A673 (cell line): ENCODE measurements at regions not wholly inside any gene's neighbourhood (a gene's known extent, or its start where the extent isn't known, plus 50 kb on each side); places are given as distances from the start of the nearest gene placed in this dataset.

Experiments
- BruUV-seq: library from RNA; stranded (reverse); fragments of 400-500 nt; replicated peaks from 2 replicates; lab custom pipeline; 2021; lab: Mats Ljungman, UMichigan
- CTCF ChIA-PET: fragments of 300-600 bp; sonication (Branson Sonifier 250); formaldehyde crosslinking; loops from one replicate; lab custom pipeline; 2022; ENCODE audit warnings: antibody characterized with exemption; lab: Charles Lee
- POLR2A ChIA-PET: fragments of 300-600 bp; sonication (Branson Sonifier 250); formaldehyde crosslinking; loops from one replicate; lab custom pipeline; 2022; ENCODE audit warnings: antibody characterized with exemption; ENCODE audit not compliant: low non-redundant PET; lab: Charles Lee
- DNase-seq: peaks from one replicate; pipeline ENCODE4 v3.0.0-alpha.2; 2015; ENCODE audit warnings: low spot score
- H3K27ac ChIP-seq: fragments of 200-600 bp; sonication (generic); 2 replicates; pipeline ENCODE4 v1.5.1; 2016; ENCODE audit warnings: mixed run types, low read depth, mild to moderate bottlenecking, mixed read lengths, antibody characterized with exemption, low read length; ENCODE audit not compliant: poor library complexity, severe bottlenecking
- H3K27me3 ChIP-seq: fragments of 200-600 bp; sonication (generic); replicated peaks from 2 replicates; pipeline ENCODE4 v1.6.1; 2017; ENCODE audit warnings: mixed run types, low read depth, mild to moderate bottlenecking, mixed read lengths, antibody characterized with exemption, low read length; ENCODE audit not compliant: insufficient read depth, poor library complexity
- H3K36me3 ChIP-seq: fragments of 200-600 bp; sonication (generic); 2 replicates; pipeline ENCODE4 v1.6.1; 2016; ENCODE audit warnings: mixed run types, mild to moderate bottlenecking, mixed read lengths, antibody characterized with exemption, low read length; ENCODE audit not compliant: insufficient read depth, poor library complexity, severe bottlenecking
- H3K4me1 ChIP-seq: fragments of 200-600 bp; sonication (generic); 2 replicates; pipeline ENCODE4 v1.6.1; 2017; ENCODE audit warnings: mixed run types, mild to moderate bottlenecking, mixed read lengths, antibody characterized with exemption, low read length; ENCODE audit not compliant: insufficient read depth, poor library complexity, severe bottlenecking
- H3K4me3 ChIP-seq: fragments of 200-600 bp; sonication (generic); 2 replicates; pipeline ENCODE4 v1.5.1; 2016; ENCODE audit warnings: low read depth, mixed run types, mild to moderate bottlenecking, mixed read lengths, low read length; ENCODE audit not compliant: poor library complexity, severe bottlenecking
- H3K9me3 ChIP-seq: fragments of 200-600 bp; sonication (generic); 2 replicates; pipeline ENCODE4 v1.6.1; 2016; ENCODE audit warnings: mixed run types, low read depth, mild to moderate bottlenecking, mixed read lengths, antibody characterized with exemption, low read length; ENCODE audit not compliant: poor library complexity, severe bottlenecking
- CTCF ChIP-seq: fragments of 300-800, 200-600 bp; sonication (generic); conservative IDR thresholded peaks from 2 replicates; pipeline ENCODE4 v1.5.1; 2017; ENCODE audit warnings: low read depth, mild to moderate bottlenecking, antibody characterized with exemption, low read length, moderate library complexity, mixed read lengths
- EZH2 ChIP-seq: fragments of 200-600 bp; sonication (generic); IDR thresholded peaks from 2 replicates; pipeline ENCODE4 v1.6.1; 2017; ENCODE audit warnings: borderline replicate concordance, low read depth, mild to moderate bottlenecking, mixed read lengths, antibody characterized with exemption, low read length; ENCODE audit not compliant: poor library complexity, severe bottlenecking
- intact Hi-C: fragments of 100-400 bp; cut with micrococcal nuclease; formaldehyde crosslinking; loops from one replicate; pipeline ENCODE4 v1.10.0; 2022; ENCODE audit not compliant: unreplicated experiment

GRCh38 chr1:226489718-226490425 lies 58.7 kb upstream of the STUM start:
- POLR2A ChIA-PET = no interaction called here
- CTCF ChIA-PET = no interaction called here
- Histone ChIP-seq H3K27ac (no peak overlapping the region), H3K27me3 (peaks cover 15% of the 10 kb centered on the region), H3K4me1 (peaks cover 6% of the 10 kb centered on the region), H3K36me3 (no peaks in the 10 kb centered on the region), H3K9me3 (no peaks in the 10 kb centered on the region), H3K4me3 (no peak overlapping the region)
- no peak for TF ChIP-seq CTCF
- no peak for TF ChIP-seq EZH2
- no peak for DNase-seq
- no TSS peak for BruUV-seq
- intact Hi-C loops = no loop called here

- Histone ChIP-seq H3K27me3 (peaks cover 15% of the 10 kb centered on the region), H3K9me3 (no peaks in the 10 kb centered on the region), H3K36me3 (no peaks in the 10 kb centered on the region), H3K4me3 (no peak overlapping the region), H3K4me1 (peaks cover 6% of the 10 kb centered on the region), H3K27ac (no peak overlapping the region)
- intact Hi-C loops = no loop called here
- DNase-seq = no peak
- ChIA-PET POLR2A (no interaction called here), CTCF (no interaction called here)
- no peak for TF ChIP-seq CTCF
- TF ChIP-seq EZH2 = no peak
- no TSS peak for BruUV-seq
These were observed 58.1 kb upstream of the STUM start for GRCh38 chr1:226490426-226490809.

- Histone ChIP-seq H3K4me3 (no peak overlapping the region), H3K9me3 (no peaks in the 10 kb centered on the region), H3K36me3 (no peaks in the 10 kb centered on the region), H3K27me3 (peaks cover 9% of the 10 kb centered on the region), H3K4me1 (peaks cover 6% of the 10 kb centered on the region), H3K27ac (no peak overlapping the region)
- ChIA-PET POLR2A (no interaction called here), CTCF (no interaction called here)
- no peak for TF ChIP-seq CTCF
- TF ChIP-seq EZH2 = no peak
- no peak for DNase-seq
- intact Hi-C loops = no loop called here
- BruUV-seq = no TSS peak
These were observed 57.3 kb upstream of the STUM start for GRCh38 chr1:226491093-226491850.
